ENCODE measurements at regions not wholly inside any gene's neighbourhood (a gene's known extent, or its start where the extent isn't known, plus 50 kb on each side); places are given as distances from the start of the nearest gene placed in this dataset.
"Not testable (repeated sequence)": the region's sequence is repeated elsewhere in the genome, so short reads cannot be mapped to it uniquely, and the experiment has no call there.

- Histone ChIP-seq H3K4me1 (ENCODE audit: control insufficient read depth, insufficient read depth, low read length, unreplicated experiment) (peaks cover 19% of the 10 kb centered on the region), H2AFZ (ENCODE audit: low read length, unreplicated experiment) (no peak overlapping the region), H3K27me3 (ENCODE audit: insufficient read depth, low read length) (no peaks in the 10 kb centered on the region), H3K4me3 (ENCODE audit: low read depth, low read length) (no peak overlapping the region), H3K27ac (ENCODE audit: low read depth, low read length) (no peak overlapping the region), H3K36me3 (ENCODE audit: insufficient read depth, low read length) (peaks cover 19% of the 10 kb centered on the region), H3K79me2 (ENCODE audit: control insufficient read depth, insufficient read depth, low read length, unreplicated experiment) (no peaks in the 10 kb centered on the region)
Observed at GRCh38 chr2:189341077-189341476, 100.2 kb upstream of the WDR75 start.

GRCh38 chr2:189344043-189344442 lies 97.2 kb upstream of the WDR75 start:
- H2AFZ ChIP-seq (ENCODE audit: low read length, unreplicated experiment) = no peak overlapping the region
- no peak overlapping the region for H3K27ac ChIP-seq (ENCODE audit: low read depth, low read length)
- no peak overlapping the region for H3K4me3 ChIP-seq (ENCODE audit: low read depth, low read length)
- peaks cover 22% of the 10 kb centered on the region for H3K36me3 ChIP-seq (ENCODE audit: insufficient read depth, low read length)
- no peaks in the 10 kb centered on the region for H3K79me2 ChIP-seq (ENCODE audit: control insufficient read depth, insufficient read depth, low read length, unreplicated experiment)
- no peaks in the 10 kb centered on the region for H3K27me3 ChIP-seq (ENCODE audit: insufficient read depth, low read length)
- peaks cover 16% of the 10 kb centered on the region for H3K4me1 ChIP-seq (ENCODE audit: control insufficient read depth, insufficient read depth, low read length, unreplicated experiment)

- H3K4me3 ChIP-seq (ENCODE audit: low read depth, low read length) = no peak overlapping the region
- H3K4me1 ChIP-seq (ENCODE audit: control insufficient read depth, insufficient read depth, low read length, unreplicated experiment) = peaks cover 29% of the 10 kb centered on the region
- H3K27ac ChIP-seq (ENCODE audit: low read depth, low read length) = peak overlapping the region; percentile 96
- no peak overlapping the region for H2AFZ ChIP-seq (ENCODE audit: low read length, unreplicated experiment)
- peaks cover 16% of the 10 kb centered on the region for H3K36me3 ChIP-seq (ENCODE audit: insufficient read depth, low read length)
- no peaks in the 10 kb centered on the region for H3K27me3 ChIP-seq (ENCODE audit: insufficient read depth, low read length)
- no peaks in the 10 kb centered on the region for H3K79me2 ChIP-seq (ENCODE audit: control insufficient read depth, insufficient read depth, low read length, unreplicated experiment)
Observed at GRCh38 chr2:189347540-189347939, 93.7 kb upstream of the WDR75 start.

GRCh38 chr2:189348369-189348768 lies 92.9 kb upstream of the WDR75 start:
- Histone ChIP-seq H3K4me1 (ENCODE audit: control insufficient read depth, insufficient read depth, low read length, unreplicated experiment) (peaks cover 29% of the 10 kb centered on the region), H2AFZ (ENCODE audit: low read length, unreplicated experiment) (no peak overlapping the region), H3K36me3 (ENCODE audit: insufficient read depth, low read length) (peaks cover 10% of the 10 kb centered on the region), H3K79me2 (ENCODE audit: control insufficient read depth, insufficient read depth, low read length, unreplicated experiment) (no peaks in the 10 kb centered on the region), H3K27me3 (ENCODE audit: insufficient read depth, low read length) (no peaks in the 10 kb centered on the region), H3K4me3 (ENCODE audit: low read depth, low read length) (no peak overlapping the region), H3K27ac (ENCODE audit: low read depth, low read length) (peak overlapping the region; percentile 96)

- Histone ChIP-seq H3K4me1 (ENCODE audit: control insufficient read depth, insufficient read depth, low read length, unreplicated experiment) (peaks cover 29% of the 10 kb centered on the region), H2AFZ (ENCODE audit: low read length, unreplicated experiment) (peak overlapping the region; percentile 72), H3K4me3 (ENCODE audit: low read depth, low read length) (no peak overlapping the region), H3K36me3 (ENCODE audit: insufficient read depth, low read length) (peaks cover 10% of the 10 kb centered on the region), H3K27me3 (ENCODE audit: insufficient read depth, low read length) (no peaks in the 10 kb centered on the region), H3K27ac (ENCODE audit: low read depth, low read length) (peak overlapping the region; percentile 95), H3K79me2 (ENCODE audit: control insufficient read depth, insufficient read depth, low read length, unreplicated experiment) (no peaks in the 10 kb centered on the region)
Observed at GRCh38 chr2:189350540-189351209, 90.6 kb upstream of the WDR75 start.

GRCh38 chr2:189351933-189352332 lies 89.3 kb upstream of the WDR75 start:
- not testable (repeated sequence) for H3K79me2 ChIP-seq (ENCODE audit: control insufficient read depth, insufficient read depth, low read length, unreplicated experiment); H3K27me3 ChIP-seq (ENCODE audit: insufficient read depth, low read length); H2AFZ ChIP-seq (ENCODE audit: low read length, unreplicated experiment); H3K27ac ChIP-seq (ENCODE audit: low read depth, low read length); H3K4me3 ChIP-seq (ENCODE audit: low read depth, low read length)
- peaks cover 24% of the 10 kb centered on the region for H3K4me1 ChIP-seq (ENCODE audit: control insufficient read depth, insufficient read depth, low read length, unreplicated experiment)
- H3K36me3 ChIP-seq (ENCODE audit: insufficient read depth, low read length) = peaks cover 10% of the 10 kb centered on the region

- not testable (repeated sequence) for H3K79me2 ChIP-seq (ENCODE audit: control insufficient read depth, insufficient read depth, low read length, unreplicated experiment); H3K27me3 ChIP-seq (ENCODE audit: insufficient read depth, low read length); H2AFZ ChIP-seq (ENCODE audit: low read length, unreplicated experiment); H3K4me3 ChIP-seq (ENCODE audit: low read depth, low read length); H3K27ac ChIP-seq (ENCODE audit: low read depth, low read length); H3K4me1 ChIP-seq (ENCODE audit: control insufficient read depth, insufficient read depth, low read length, unreplicated experiment)
- H3K36me3 ChIP-seq (ENCODE audit: insufficient read depth, low read length) = peaks cover 13% of the 10 kb centered on the region
Observed at GRCh38 chr2:189357375-189357774, 83.9 kb upstream of the WDR75 start.

GRCh38 chr2:189360861-189361260 lies 80.4 kb upstream of the WDR75 start:
- no peak overlapping the region for H3K4me3 ChIP-seq (ENCODE audit: low read depth, low read length)
- H3K27ac ChIP-seq (ENCODE audit: low read depth, low read length) = no peak overlapping the region
- H3K36me3 ChIP-seq (ENCODE audit: insufficient read depth, low read length) = peaks cover 13% of the 10 kb centered on the region
- H3K79me2 ChIP-seq (ENCODE audit: control insufficient read depth, insufficient read depth, low read length, unreplicated experiment) = no peaks in the 10 kb centered on the region
- no peaks in the 10 kb centered on the region for H3K27me3 ChIP-seq (ENCODE audit: insufficient read depth, low read length)
- H2AFZ ChIP-seq (ENCODE audit: low read length, unreplicated experiment) = no peak overlapping the region
- H3K4me1 ChIP-seq (ENCODE audit: control insufficient read depth, insufficient read depth, low read length, unreplicated experiment) = peaks cover 19% of the 10 kb centered on the region

GRCh38 chr2:189362283-189362682 lies 79.0 kb upstream of the WDR75 start:
- no peaks in the 10 kb centered on the region for H3K79me2 ChIP-seq (ENCODE audit: control insufficient read depth, insufficient read depth, low read length, unreplicated experiment)
- 0 out of 2 replicates have a peak overlapping the region, but pooled peaks have one; percentile 4 for H3K27ac ChIP-seq (ENCODE audit: low read depth, low read length)
- no peaks in the 10 kb centered on the region for H3K27me3 ChIP-seq (ENCODE audit: insufficient read depth, low read length)
- H3K4me1 ChIP-seq (ENCODE audit: control insufficient read depth, insufficient read depth, low read length, unreplicated experiment) = peaks cover 19% of the 10 kb centered on the region
- H3K4me3 ChIP-seq (ENCODE audit: low read depth, low read length) = no peak overlapping the region
- H3K36me3 ChIP-seq (ENCODE audit: insufficient read depth, low read length) = peaks cover 13% of the 10 kb centered on the region
- no peak overlapping the region for H2AFZ ChIP-seq (ENCODE audit: low read length, unreplicated experiment)

GRCh38 chr2:189363559-189363958 lies 77.7 kb upstream of the WDR75 start:
- no peaks in the 10 kb centered on the region for H3K79me2 ChIP-seq (ENCODE audit: control insufficient read depth, insufficient read depth, low read length, unreplicated experiment)
- H3K27me3 ChIP-seq (ENCODE audit: insufficient read depth, low read length) = no peaks in the 10 kb centered on the region
- peak overlapping the region; percentile 13; the same call in 1 of the 2 replicates for H3K4me3 ChIP-seq (ENCODE audit: low read depth, low read length)
- peak overlapping the region; percentile 33 for H2AFZ ChIP-seq (ENCODE audit: low read length, unreplicated experiment)
- H3K36me3 ChIP-seq (ENCODE audit: insufficient read depth, low read length) = peaks cover 9% of the 10 kb centered on the region; the same call in 1 of the 2 replicates
- peak overlapping the region; percentile 73 for H3K27ac ChIP-seq (ENCODE audit: low read depth, low read length)
- peaks cover 25% of the 10 kb centered on the region for H3K4me1 ChIP-seq (ENCODE audit: control insufficient read depth, insufficient read depth, low read length, unreplicated experiment)

- Histone ChIP-seq H3K27ac (ENCODE audit: low read depth, low read length) (no peak overlapping the region), H3K27me3 (ENCODE audit: insufficient read depth, low read length) (no peaks in the 10 kb centered on the region), H3K36me3 (ENCODE audit: insufficient read depth, low read length) (peaks cover 9% of the 10 kb centered on the region; the same call in 1 of the 2 replicates), H3K79me2 (ENCODE audit: control insufficient read depth, insufficient read depth, low read length, unreplicated experiment) (no peaks in the 10 kb centered on the region), H3K4me3 (ENCODE audit: low read depth, low read length) (no peak overlapping the region), H3K4me1 (ENCODE audit: control insufficient read depth, insufficient read depth, low read length, unreplicated experiment) (peaks cover 33% of the 10 kb centered on the region), H2AFZ (ENCODE audit: low read length, unreplicated experiment) (no peak overlapping the region)
Observed at GRCh38 chr2:189364607-189365006, 76.7 kb upstream of the WDR75 start.
